RCC 7860 (cell line): ENCODE measurements at regions not wholly inside any gene's neighbourhood (a gene's known extent, or its start where the extent isn't known, plus 50 kb on each side); places are given as distances from the start of the nearest gene placed in this dataset.
"Not testable (repeated sequence)": the region's sequence is repeated elsewhere in the genome, so short reads cannot be mapped to it uniquely, and the experiment has no call there.

Experiments
- DNase-seq: peaks from one replicate; pipeline ENCODE4 v3.0.0-alpha.2; 2015; ENCODE audit warnings: low spot score
- FAIRE-seq: peaks from 2 replicates; lab custom pipeline; 2012; peaks lifted over from hg19 to GRCh38; lab: Jason Lieb, UNC

GRCh38 chrX:4622486-4623167, 909.2 kb upstream of the PRKX start:
- DNase-seq (no peak), FAIRE-seq (no peak)

GRCh38 chrX:4613651-4614050, 900.2 kb upstream of the PRKX start:
- not testable (repeated sequence) for DNase-seq, FAIRE-seq

DNA sequence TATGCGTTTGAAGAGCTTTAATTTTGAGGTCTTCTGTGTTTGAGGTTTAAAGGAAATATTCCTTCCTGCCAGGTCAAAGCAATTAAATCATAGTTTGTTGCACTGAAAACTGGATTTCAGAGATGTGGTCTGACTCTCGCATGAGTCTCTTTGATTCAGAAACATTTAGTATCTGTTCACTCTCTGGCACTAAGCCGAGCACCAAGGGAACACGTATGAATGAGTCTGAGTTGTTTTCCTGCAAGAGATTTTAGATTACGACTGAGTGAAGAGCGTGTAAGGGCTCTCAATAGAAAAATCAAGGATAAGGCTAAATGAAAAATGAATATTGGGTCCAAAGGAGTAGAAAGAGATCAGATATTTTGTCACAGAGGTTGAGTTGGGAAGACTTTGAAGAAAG, 875.4 kb upstream of the PRKX start:
- DNase-seq (no peak), FAIRE-seq (no peak)

DNA sequence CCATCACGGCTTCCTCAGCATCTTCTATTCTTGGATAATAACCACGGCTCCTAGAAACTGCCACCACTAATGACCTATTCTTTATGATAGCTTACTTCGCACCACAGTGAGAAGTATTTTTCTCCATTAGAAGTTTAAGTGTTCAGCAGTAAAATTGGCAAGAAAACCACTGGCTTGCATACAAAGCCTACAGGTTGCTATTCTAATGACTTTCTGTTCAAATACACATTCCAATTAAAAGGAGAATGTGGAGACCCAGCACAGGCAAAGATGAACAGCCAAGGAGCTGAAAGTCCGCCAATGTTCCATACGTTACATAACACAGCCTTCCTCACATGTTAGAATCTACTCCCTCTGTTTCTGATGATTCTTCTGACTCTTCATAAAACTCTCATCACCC, 875.0 kb upstream of the PRKX start:
- DNase-seq, result no peak
- FAIRE-seq, result no peak

DNA sequence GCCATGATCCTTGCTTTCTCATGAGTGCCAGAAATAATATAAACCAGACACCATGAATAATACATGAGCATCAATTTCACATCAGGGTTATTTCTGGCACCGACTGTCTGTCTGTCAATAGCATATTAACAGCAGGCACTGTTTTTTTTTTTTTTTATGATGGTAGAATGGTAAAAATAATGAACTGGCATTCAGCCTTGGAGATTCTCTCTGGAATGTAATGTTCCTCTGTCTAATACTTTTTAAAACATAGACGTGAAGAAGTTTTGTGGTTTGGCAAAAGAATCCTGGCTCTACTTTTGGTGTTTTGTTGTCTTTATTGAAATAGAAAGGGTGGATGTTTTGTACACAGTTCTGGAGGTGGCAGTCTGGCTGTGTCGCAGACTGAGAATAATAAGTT, 874.6 kb upstream of the PRKX start:
- no peak for DNase-seq
- FAIRE-seq, result no peak

GRCh38 chrX:4579999-4580398, 866.5 kb upstream of the PRKX start:
- DNase-seq (no peak), FAIRE-seq (no peak)

GRCh38 chrX:4579480-4579879, 866.0 kb upstream of the PRKX start:
- DNase-seq (no peak), FAIRE-seq (no peak)

DNA sequence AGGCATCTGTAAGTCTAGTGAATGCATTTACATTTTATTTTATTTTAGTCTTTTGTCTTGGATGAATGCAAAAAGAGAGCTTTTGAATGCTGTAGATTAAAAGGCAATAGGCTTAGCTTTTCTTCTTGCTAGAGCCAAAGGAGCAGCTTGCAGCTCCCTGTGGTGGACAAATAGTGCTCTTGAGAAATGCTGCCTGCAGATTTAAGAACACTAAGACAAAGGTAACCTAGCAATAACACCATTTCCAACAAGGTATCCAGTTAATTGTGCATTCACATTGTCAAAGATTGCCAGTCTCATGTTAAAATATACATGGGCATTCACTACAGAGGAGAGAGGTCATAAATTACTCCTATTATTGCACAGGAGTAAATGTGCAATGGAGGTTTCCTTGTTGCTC, 859.2 kb upstream of the PRKX start:
- DNase-seq (no peak), FAIRE-seq (no peak)

- no peak for DNase-seq
These were observed 856.7 kb upstream of the PRKX start for GRCh38 chrX:4570151-4570550.

GRCh38 chrX:4560192-4560591, 846.7 kb upstream of the PRKX start:
- FAIRE-seq (no peak), DNase-seq (no peak)

More at GRCh38 chrX:4570151-4570550, 856.7 kb upstream of the PRKX start:
- FAIRE-seq, result no peak

DNA sequence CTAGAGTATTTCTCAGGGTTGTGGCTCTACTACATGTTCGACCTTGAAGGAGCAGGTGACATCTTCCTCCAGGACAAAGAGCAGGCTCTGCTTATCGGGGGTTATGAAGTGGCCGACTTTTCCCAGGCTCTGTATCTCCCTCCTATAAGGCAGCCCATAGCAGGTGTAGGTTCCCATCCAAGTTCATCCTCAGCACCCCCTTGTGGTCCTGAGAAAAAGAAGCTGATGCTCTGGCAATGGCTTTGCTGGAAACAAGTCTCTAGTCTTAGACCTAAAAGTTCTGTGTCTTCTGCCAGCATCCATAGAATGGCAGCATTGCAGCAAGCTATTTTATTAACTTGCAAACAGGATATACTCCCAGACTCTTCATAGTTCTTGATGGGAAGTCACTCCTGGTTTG, 836.6 kb upstream of the PRKX start:
- FAIRE-seq (no peak), DNase-seq (no peak)

DNA sequence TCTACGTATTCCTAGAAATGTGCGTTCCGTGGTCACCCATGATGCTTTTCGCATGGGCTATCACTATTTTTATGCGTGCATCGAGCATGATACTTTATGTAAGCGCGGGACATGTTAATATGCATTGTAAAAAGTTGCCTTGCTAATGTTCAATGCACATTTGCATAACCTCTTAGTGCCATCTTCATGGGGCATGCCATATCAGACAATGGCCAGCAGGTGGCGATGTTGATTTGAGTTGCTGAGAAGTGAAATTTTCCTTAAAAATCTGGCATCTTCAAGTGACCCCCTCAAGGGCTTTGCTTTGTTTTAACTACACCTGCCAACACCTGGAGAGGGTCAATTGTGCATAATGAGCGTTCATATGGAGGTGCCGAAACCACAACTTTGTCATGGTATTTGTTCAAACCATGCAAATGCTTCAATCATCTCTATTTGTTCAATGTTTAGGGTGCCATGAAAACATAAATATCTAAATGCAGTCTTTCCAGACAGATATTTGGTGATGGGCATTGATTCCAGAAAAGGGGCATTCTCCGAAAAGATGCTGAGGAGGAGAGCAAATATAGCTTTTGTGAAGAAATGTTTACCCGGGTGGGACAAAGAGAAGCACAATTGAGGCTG, 833.9 kb upstream of the PRKX start:
- FAIRE-seq (no peak), DNase-seq (no peak)

GRCh38 chrX:4546178-4546577, 832.7 kb upstream of the PRKX start:
- not testable (repeated sequence) for DNase-seq, FAIRE-seq

GRCh38 chrX:4528247-4528646, 814.8 kb upstream of the PRKX start:
- DNase-seq (no peak), FAIRE-seq (no peak)

DNA sequence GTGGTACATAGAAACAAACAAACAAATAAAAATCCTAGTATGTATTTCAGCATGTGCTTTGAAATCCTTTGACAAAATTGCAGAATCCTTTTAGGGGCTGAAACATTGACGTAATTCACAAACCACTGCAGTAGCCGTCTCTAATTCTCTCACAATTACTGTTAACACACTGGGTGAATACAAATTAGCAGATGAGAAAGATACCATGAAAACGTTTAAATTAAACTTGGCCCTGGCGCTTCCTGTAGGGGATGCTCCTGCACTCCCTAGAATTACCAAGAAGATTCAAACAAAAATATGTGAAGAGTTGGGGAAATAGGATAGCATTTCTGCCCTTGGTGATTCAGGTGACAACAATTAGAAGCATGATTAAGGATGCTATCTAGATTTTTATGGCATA, 772.5 kb upstream of the PRKX start:
- FAIRE-seq (no peak), DNase-seq (no peak)

GRCh38 chrX:4484266-4484665, 770.8 kb upstream of the PRKX start:
- no peak for FAIRE-seq
- no peak for DNase-seq

- DNase-seq, result no peak
These were observed 738.1 kb upstream of the PRKX start for GRCh38 chrX:4451591-4451990.

GRCh38 chrX:4450177-4450576, 736.7 kb upstream of the PRKX start:
- FAIRE-seq (no peak), DNase-seq (no peak)

More at GRCh38 chrX:4451591-4451990, 738.1 kb upstream of the PRKX start:
- no peak for FAIRE-seq

DNA sequence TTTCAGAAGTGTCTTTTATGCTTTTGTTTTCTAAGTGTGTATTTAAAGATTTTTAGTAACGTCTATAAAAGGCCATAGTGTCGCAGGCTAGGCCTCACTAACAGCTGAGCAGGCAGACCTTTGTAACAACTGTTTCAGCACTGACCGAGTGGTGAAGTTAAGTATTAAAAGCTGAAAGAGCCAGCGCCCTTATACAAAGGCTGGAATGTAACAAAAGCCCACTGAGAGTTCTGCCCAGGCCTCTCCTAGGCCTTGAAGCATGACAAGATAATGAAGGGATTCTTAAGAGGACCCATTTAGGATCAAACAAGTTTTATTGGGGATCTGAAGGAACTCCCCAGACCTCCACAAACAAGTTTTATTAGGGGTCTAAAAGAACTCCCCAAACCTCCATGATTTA, 722.5 kb upstream of the PRKX start:
- FAIRE-seq (no peak), DNase-seq (no peak)

DNA sequence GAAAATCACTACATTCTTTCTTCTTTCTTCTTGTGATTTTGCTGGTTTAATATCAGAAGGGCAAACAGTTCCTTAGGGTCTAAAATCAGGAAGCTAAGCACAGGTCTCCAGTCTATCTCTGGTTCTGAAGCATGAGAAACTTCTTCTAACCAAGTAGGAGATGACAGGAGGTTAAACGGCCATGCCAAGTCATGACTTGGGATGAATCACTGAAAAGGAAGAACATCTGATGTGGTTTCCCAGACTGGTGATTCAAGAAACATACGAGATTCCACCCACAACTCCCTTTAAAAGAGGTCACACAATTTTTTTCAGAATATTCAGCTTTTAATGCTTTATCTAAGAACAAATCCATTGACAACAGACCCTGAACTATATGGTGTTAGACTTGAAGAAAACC, 684.0 kb upstream of the PRKX start:
- DNase-seq (no peak), FAIRE-seq (no peak)

DNA sequence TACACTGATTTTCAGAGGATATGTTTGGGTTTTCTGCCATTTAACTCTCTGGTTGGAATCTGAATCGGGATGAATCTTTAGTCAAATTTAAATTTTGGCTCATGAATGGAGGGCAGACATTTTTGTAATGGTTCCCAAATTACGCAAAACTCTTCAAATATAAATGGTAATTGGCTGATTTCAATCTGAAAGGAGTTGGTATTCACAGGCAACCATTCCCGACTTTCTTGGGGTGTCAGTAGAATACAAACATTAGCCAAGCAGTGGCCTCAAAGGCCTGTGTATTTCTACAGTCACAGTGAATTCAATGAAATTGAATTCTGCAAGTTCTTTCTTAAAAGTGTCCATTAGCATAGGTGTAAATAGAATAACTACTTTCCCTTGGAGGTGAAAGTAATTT, 668.8 kb upstream of the PRKX start:
- DNase-seq (no peak), FAIRE-seq (no peak)

GRCh38 chrX:4380710-4381109, 667.3 kb upstream of the PRKX start:
- no peak for DNase-seq
- FAIRE-seq, result no peak

- no peak for FAIRE-seq
These were observed 665.6 kb upstream of the PRKX start for GRCh38 chrX:4379071-4379470.

More at GRCh38 chrX:4379071-4379470, 665.6 kb upstream of the PRKX start:
- DNase-seq, result no peak
